GM18858 (cell line): ENCODE measurements at regions not wholly inside any gene's neighbourhood (a gene's known extent, or its start where the extent isn't known, plus 50 kb on each side); places are given as distances from the start of the nearest gene placed in this dataset.

Experiments
- ATAC-seq: cut with Tn5 transposase; IDR thresholded peaks from one replicate; pipeline ENCODE4 v1.9.1; 2021; ENCODE audit not compliant: unreplicated experiment

- ATAC-seq: no peak
Measured at GRCh38 chr5:7330256-7330655, 65.7 kb upstream of the ADCY2 start.

DNA sequence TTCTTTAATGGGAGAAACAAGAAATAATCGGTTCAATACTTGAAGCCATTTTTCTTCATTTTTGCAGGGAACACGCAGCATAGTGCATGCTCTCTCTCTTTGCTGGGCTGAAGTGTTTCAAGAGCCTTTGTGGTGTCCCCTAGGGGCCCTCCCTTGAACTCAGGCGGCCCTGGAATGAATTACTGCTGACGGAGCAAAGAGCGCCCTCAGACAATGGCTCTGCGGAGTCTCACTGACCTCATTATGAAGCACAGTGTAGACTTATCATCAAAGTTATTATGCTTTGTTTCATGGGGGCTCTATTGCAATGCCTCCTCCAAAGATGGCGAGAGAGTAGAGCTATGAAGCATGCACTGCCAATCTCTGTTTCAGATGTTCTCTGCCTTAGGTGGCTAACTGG is 64.8 kb upstream of the ADCY2 start:
- ATAC-seq: no peak
